GM20431 (cell line): ENCODE measurements at regions not wholly inside any gene's neighbourhood (a gene's known extent, or its start where the extent isn't known, plus 50 kb on each side); places are given as distances from the start of the nearest gene placed in this dataset.
"Not testable (repeated sequence)": the region's sequence is repeated elsewhere in the genome, so short reads cannot be mapped to it uniquely, and the experiment has no call there.

Source experiments
- in situ Hi-C: fragments of 300-500 bp; cut with MseI, MboI; formaldehyde crosslinking; loops from one replicate; pipeline ENCODE4 v1.15.0; 2020; ENCODE audit warnings: low sequenced_read_pairs; ENCODE audit not compliant: unreplicated experiment

DNA sequence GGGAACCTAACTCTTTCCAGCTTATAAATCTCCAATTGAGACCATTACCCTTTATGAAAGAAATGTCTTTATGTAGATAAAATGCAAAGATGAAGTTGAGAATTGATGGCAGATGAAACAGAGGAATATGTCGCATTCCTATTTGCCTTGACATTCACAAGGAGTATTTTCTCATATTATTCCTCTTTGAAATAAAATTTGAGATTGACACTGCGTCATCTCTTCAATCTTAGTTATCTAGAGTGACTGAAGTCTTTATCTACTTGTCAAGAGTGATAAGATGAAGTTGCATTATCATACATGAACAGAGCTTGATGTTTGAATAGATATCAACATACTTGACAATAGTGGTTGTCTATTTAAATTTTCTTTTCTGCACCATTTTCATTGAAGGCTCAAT, 574.4 kb upstream of the SOX9 start:
- in situ Hi-C loops = no loop called here

DNA sequence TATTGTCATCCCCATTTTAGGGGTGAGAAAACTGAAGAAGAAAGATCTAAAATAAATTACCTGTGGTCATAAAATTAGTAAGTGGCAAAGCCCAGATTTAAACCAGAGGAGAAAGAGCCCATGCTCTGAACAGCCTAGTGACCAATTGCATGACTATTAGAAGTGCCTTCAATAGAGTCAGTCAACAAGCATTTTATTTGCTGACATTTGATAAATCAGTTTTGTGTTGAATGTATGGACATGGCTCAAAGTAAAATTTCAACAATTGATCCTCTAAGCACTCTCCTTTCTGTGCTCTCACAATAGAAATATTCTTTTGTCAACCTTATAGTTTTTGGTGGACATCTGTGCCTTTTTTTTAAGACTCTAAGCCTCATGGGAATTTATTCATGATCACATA, 572.9 kb upstream of the SOX9 start:
- in situ Hi-C loops = no loop called here

DNA sequence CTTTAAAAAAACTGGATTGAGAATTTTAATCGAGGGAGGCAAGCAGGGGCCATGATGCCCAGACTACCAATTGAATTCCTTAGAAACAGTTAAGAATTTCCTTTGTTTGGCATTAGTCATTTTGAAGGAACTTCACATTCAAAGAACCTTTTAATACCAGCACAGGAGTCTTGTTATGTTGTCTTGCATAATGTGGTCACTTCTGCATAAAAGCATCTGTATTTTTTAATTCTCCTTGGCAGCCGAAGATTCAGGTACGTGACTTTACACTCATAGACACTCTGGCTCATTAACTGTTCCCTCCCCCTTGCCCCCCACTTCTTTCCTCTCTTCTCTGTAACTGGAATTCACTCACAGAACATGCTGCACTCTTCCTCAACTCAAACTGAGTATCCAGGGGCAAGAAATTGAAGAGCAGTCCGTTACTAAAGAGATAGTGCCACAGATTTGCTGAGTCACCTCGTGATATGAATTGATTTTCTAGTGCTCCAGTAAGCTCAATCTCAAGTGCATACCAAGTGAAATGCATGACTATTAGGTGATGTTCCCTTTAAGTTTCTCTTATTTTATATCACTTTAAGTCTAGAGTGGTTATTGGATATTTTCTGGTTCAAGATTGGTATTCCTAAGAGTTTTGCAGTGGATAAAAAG, 572.2 kb upstream of the SOX9 start:
- in situ Hi-C loops = no loop called here

DNA sequence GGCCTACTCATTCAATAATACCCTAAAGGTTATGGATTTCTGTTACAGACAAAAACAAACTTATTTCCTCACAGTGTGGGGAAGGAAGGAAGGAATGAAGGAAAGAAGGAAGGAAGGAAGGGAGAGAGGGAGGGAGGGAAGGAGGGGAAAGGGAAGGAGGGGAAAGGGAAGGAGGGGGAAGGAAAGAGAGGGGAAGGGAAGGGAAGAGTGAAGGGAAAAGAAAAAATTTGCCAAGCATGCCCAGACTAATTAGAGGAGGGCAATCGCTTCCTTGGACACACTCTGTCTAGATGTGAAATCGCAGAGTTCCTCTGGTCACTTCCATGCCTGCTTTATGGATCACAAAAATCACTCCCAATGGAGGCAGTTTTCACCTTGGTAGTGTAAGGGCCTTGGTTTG, 570.1 kb upstream of the SOX9 start:
- in situ Hi-C loops = no loop called here

DNA sequence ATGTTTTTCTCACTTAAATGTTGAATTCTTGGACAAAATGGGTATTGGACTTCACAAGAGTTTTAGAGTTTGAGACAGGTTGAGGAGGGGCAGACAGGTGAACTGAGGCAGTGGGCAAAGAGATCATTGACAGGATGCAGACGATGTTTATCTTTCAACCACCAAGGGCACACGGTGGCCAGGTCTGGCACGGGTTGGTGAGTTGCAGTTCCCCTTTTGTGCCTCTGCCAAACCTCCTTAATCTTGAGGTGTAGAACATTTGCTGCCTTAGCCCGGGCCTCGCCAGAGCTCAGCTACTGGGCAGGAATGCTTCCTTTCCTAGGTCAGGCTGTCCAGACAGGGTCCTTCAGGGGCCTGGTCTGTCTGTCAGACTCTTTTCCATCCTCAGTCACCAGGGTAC, 567.4 kb upstream of the SOX9 start:
- in situ Hi-C loops = no loop called here

DNA sequence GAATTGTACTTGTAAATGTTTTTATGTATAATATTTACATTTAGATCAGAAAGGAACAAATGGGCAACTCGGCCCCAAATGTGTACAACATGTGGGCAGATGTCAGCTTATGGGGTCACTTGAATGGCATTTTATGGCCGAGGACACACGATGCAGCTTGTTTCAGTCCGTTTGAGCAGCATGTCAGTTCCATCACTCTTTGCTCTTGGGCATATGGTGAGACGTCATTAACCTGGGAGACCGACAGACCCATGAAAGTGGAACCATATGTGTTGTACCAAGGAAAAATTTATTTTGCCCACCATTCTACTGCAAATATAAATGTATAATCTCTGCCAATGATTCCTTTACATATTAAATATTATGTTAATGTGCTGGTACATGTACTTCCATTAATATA, 561.9 kb upstream of the SOX9 start:
- in situ Hi-C loops = no loop called here

DNA sequence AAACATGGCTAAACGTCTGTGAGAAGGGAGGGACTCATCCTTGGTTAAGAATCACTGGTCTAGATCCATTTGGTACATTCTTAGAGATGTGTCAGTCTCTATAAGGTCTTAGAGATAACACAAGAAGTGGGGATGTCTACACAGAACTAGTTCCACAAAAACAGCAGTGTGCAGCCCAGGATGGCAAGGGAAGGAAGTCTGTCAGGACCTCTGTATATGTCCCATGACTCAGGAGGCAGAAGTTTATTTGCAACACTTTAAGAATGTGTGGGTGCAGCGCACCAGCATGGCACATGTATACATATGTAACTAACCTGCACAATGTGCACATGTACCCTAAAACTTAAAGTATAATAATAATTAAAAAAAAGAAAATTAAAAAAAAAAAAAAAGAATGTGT, 548.5 kb upstream of the SOX9 start:
- in situ Hi-C loops = no loop called here

DNA sequence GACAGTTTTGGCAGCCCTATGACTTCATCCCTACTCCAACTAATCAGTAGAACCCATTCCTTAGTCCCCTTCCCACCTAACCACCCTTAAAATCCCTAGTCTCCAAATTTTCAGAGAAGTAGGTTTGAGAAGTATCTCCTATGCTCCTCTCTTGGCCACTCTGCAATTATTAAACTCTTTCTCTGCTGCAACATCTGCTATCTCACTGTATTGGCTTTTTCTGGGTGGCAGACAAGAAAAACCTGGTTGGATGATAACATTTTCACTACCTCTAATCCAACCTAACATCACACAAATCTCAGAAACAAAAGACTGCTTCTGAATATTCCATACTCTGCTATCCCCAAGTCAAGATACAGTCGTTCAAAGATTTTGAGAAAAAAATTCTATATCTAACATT, 542.4 kb upstream of the SOX9 start:
- in situ Hi-C loops = no loop called here

DNA sequence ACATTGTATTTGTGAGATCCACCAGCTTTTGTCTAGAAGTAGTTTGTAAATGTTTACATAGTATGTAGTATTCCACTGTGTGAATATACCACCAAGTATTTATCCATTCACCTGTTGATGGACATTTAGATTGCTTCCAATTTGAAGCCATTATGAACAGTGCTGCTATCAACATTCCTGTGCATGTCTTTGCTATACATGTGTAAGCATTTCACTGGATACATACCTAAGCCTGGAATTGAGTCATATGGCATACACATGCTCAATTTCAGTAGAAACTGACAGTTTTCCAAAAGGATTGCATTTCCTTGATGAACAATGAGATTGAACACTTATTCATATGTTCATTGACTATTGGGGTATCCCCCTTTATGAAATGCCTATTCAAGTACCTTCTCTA, 540.6 kb upstream of the SOX9 start:
- in situ Hi-C loops = no loop called here

DNA sequence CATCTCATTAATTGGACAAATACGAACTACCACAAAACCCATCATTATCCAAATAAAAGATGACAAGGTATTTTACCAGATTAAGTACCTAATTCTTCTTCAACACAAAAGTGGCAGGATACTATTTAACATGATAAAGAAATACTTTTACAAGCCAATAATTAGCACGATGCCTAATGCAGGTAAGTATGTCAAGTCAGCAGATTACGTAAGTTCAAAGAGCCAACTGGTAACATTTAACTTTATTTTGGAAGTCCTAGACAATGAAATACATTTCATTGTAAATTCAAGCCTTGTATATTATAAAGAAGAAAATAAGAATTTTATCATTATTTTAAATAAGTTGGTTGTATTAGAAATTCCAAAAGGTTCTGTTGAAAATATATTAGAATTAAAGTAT, 535.3 kb upstream of the SOX9 start:
- in situ Hi-C loops = no loop called here

DNA sequence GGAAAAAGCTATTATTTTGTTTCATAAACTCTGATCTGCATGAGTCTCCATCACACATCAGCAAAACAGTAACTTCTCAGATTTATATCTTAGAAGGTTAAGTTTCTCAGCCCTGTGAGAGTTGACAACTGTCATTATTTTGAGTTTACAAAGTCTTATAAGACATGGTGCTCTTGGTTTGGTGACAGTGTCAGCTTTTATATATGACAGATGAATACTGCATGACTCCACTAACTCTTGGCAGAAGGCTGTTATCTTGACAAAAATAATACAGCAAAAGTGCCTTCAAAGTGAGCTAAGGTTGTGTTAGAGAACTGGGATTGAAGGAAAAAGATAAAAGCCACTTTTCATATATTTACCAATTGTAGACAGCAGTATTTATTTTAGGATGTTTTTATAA, 528.4 kb upstream of the SOX9 start:
- in situ Hi-C loops = no loop called here

DNA sequence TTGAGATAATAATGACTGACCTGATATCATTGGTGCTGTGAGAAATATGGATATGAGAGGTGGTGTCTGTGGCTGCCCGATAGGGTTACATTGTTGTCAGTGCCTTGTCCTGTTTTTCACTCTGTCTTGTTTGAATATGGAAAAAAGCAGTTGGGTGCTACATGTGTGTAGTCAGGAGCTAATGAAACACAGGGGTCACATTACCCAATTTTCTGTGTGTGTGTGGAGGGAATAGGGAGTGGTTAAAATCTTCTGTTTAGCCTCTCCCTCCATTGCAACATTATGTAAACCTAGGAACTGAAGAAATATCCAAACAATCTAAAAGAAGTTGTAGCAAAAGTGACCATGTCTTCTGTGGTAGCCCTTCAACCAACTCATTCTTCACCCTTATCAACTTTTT, 527.7 kb upstream of the SOX9 start:
- in situ Hi-C loops = no loop called here

DNA sequence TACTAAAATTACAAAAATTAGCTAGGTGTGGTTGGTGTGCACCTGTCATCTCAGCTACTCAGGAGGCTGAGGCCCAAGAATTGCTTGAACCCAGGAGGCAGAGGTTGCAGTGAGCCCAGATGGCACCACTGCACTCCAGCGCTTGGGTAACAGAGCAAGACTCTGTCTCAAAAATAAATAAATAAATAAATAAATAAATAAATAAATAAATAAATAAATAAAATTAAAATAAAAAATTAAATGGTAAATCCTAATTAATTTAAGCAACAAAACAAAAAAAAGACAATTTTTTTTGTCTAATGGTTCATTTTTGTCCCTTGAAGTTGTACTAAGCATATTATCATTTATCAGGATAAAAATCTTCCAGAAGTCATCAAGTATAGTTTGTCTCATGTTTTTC, 521.2 kb upstream of the SOX9 start:
- in situ Hi-C loops = not testable (repeated sequence)

DNA sequence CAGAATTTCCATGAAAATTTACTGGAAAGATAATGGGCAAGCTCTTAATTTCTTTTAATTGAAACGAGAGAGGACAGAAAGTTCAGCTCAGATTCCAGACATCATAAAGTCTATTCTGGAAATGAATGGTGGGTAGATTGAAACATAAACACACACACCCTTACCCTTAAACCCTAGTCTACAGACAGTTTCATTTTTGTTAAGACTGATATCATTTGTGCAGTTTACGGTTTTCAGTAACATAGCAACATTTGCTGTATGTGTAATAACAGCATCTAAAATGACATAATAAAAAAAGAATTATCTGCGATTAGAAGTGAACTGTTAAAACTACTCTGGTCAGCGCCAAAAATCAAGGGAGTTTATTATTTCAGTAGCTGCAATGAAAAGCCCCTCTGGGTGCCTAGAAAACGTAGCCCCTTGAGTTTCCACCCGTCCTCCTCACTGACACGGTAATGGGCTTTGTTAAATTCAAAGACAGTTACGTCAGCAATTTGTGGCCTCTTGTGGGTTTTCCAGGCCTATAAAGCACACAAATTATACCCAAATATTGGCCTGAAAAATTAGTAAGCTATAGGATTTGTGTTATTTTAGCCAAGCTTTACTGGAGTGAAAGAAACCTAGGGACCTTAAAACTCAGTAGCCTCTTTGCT, 520.6 kb upstream of the SOX9 start:
- in situ Hi-C loops = no loop called here

DNA sequence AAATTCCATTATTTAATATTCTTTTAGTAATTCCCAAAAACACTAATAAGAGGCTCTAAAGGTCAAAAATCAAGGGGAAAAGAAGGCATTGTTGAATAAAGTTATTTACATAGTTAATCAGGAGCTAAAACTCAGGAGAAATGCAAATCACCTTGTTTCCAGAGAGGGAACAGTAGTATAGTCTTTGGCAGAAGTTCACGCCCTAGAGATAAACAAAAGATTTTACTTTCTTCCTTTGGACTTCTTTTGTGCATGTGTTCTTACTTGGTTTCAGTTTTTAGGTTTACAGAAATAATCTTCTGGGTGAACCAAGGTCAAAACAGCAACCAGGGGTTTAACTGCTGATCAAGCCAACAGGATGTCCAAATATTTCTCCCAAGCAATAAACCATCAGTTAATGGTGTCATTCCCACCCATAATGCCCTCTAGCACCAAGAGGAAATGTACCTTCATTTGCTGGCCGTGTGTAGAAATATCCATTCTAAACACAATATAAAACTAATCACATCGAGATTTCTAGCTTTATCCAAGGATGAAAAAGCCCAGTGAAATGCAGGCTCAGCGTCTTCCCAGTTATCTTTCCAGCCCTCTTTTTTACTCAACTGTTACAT, 518.8 kb upstream of the SOX9 start:
- in situ Hi-C loops = no loop called here

DNA sequence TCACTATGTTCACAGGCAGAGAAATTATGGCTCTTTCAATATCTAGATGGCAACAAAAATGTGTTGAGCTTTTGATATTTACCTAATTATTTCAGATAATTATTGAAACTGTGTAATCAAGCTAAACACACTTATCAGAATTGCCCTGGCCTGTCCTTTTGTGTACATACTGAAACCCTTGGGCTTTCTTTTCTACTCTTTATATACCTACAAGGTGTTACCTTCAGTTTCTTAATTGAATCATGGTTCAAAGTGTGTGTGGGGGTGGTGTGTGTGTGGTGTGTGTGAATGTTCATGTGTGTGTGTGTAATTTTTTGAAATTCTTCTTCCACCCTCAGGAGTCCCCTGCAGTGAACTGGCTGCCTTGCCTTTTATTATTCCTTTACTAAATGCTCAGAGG, 506.8 kb upstream of the SOX9 start:
- in situ Hi-C loops = no loop called here

DNA sequence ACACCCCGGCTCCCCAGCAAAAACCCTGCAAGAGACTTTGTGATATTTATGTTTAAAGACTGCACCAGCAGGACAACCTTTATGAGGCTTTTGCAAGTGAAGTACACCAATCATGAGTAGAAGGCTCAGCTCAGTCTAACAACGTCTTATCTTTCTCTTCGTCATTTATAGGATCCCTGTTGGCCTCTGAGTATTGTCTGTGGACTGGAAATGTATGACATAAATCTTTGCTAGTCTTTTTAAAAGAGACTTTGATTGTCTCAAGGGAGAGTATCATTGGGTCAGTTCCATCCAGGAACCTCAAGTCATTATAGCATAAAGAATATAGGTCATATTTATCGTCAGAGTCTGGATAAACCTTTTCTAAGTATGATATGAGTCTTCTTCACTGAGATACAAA, 505.0 kb upstream of the SOX9 start:
- in situ Hi-C loops = no loop called here

DNA sequence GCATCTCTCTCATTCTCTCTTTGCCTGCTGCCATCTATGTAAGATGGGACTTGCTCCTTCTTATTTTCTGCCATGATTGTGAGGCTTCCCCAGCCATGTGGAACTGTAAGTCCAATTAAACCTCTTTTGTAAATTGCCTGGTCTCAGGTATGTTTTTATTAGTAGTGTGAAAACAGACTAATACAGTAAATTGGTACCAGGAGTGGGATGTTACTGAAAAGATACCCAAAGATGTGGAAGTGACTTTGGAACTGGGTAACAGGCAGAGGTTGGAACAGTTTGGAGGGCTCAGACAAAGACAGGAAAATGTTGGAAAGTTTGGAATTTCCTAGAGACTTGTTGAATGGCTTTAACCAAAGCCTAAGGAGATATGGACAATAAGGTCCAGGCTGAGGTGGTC, 503.1 kb upstream of the SOX9 start:
- in situ Hi-C loops = not testable (repeated sequence)

DNA sequence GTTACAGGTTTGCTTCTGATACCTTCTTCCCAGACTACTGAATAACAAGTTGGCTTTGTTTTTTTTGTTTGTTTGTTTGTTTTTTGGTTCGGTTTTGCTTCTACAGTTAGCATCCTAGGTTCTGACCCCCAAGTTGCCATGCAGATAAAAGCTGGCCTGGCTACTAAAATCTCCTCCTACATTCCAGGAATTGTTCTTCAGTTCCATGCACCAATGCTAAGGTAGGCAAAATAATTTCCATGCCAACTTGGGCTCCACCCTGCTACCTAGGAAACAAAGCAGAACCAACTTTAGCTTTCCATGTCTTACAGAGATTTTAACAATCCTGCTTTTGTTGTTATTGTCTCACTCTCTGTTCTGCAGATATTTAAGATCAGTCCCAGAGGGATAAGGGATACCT, 495.5 kb upstream of the SOX9 start:
- in situ Hi-C loops = no loop called here

DNA sequence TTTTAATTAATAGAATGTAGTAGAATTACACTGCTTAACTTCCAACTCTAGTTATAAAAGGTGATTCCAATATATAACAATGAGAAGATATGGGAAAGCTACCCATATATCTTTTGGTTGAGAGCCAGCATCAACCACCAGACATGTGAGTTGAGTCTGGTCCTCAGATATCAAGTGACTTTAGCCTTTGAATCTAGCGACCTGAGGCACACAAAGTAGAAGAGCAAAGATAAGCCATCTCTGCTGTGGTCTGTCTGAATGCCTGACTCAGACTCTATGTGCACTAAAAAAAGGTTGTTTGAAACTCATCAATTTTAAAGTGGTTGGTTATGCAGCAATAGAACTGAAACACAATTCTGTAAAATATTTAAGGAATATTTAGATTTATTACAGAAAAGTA, 492.5 kb upstream of the SOX9 start:
- in situ Hi-C loops = no loop called here

DNA sequence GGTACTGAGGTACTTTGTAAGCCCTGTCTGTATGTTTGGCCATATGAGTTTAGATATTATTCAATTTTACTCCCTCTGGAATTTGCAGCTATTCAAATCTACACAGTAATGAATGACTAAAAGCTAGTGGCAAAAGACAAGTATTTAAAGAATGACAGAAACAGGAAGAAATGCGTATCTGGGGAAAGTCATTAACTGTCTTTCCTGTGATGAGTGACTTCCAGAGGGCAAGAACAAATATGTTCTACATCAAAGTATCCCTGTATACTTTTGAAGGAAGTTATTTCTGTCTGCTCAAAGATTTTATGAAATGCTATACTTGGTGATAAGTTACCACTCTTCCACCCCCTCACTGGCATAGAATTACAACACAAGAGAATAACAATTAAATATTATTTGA, 489.3 kb upstream of the SOX9 start:
- in situ Hi-C loops = no loop called here

DNA sequence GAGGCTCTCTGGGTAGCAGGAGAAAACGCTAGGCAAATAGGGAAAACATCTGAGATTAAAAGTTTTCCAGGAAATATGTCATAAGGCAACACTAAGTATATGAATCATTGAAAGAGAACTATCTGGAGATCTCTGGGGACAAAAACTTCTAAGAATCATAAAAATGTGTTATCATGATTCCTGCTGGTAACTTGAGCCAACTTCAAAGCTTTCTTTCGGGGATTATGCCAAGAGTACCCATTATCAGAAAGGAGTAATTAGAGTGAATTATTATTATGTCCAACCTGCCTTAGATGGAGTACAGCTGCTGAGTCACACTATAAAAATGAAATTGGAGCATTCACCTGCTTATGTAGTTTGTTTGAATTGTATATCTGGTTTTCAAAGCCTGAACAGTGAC, 488.5 kb upstream of the SOX9 start:
- in situ Hi-C loops = no loop called here
